ENCODE measurements at regions not wholly inside any gene's neighbourhood (a gene's known extent, or its start where the extent isn't known, plus 50 kb on each side); places are given as distances from the start of the nearest gene placed in this dataset.

- TF ChIP-seq, protein P1, sequence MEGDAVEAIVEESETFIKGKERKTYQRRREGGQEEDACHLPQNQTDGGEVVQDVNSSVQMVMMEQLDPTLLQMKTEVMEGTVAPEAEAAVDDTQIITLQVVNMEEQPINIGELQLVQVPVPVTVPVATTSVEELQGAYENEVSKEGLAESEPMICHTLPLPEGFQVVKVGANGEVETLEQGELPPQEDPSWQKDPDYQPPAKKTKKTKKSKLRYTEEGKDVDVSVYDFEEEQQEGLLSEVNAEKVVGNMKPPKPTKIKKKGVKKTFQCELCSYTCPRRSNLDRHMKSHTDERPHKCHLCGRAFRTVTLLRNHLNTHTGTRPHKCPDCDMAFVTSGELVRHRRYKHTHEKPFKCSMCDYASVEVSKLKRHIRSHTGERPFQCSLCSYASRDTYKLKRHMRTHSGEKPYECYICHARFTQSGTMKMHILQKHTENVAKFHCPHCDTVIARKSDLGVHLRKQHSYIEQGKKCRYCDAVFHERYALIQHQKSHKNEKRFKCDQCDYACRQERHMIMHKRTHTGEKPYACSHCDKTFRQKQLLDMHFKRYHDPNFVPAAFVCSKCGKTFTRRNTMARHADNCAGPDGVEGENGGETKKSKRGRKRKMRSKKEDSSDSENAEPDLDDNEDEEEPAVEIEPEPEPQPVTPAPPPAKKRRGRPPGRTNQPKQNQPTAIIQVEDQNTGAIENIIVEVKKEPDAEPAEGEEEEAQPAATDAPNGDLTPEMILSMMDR (IDR thresholded peaks at IDR 0.05): no peak
- no peak for TF ChIP-seq EZH2 (IDR thresholded peaks at IDR 0.05; ENCODE audit: borderline replicate concordance, insufficient read depth, low read depth, low read length, poor library complexity, severe bottlenecking)
These were observed 545.9 kb downstream of the REEP3 start for GRCh38 chr10:64067009-64067606.

All from B cell (primary cell).